ENCODE measurements at regions not wholly inside any gene's neighbourhood (a gene's known extent, or its start where the extent isn't known, plus 50 kb on each side); places are given as distances from the start of the nearest gene placed in this dataset.
A peak's percentile ranks its signal among the peaks of the same experiment; 100 is the strongest.

DNA sequence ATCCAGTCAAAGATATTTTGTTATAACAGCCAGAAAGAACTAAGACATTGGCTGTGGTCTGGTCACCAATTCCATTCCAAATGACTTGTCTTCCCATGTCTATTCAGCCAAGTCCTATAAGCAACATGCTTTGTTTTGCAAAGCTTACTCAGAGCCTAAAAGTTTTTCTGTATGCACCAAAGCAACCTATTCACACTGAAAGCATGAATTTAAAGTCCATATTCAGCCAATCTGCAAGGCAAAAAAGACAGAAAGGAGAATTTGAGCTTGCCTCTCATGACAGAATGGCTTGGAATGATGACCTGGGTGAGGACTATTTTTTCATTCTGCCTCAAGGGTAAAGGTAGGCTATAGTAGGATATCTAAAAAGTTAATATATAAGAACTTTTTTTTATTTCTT lies 323.2 kb upstream of the NOCT start:
- Histone ChIP-seq H3K27ac (ENCODE audit: low read depth, low read length) (no peak overlapping the region), H3K36me3 (ENCODE audit: insufficient read depth, low read length) (no peaks in the 10 kb centered on the region), H3K27me3 (ENCODE audit: insufficient read depth, low read length, poor library complexity, severe bottlenecking) (no peaks in the 10 kb centered on the region), H3K4me3 (ENCODE audit: low read length) (no peak overlapping the region), H3K4me1 (ENCODE audit: insufficient read depth, low read length) (no peaks in the 10 kb centered on the region), H3K9me3 (ENCODE audit: low read length) (no peaks in the 10 kb centered on the region)
- H3K27ac Mint-ChIP-seq, result no peak overlapping the region
- peaks cover 3 to 21% of the 10 kb centered on the region in 2 donors for H3K27me3 Mint-ChIP-seq
- H3K36me3 Mint-ChIP-seq, result no peaks in the 10 kb centered on the region
- H3K9me3 Mint-ChIP-seq, result peaks cover 0 to 3% (median 0%) of the 10 kb centered on the region in 5 donors
- H3K4me1 Mint-ChIP-seq, result no peaks in the 10 kb centered on the region
- ChIA-PET POLR2A (no interaction called here), CTCF (no interaction called here)
- H3K4me3 Mint-ChIP-seq, result no peak overlapping the region
- DNase-seq, result no peak

DNA sequence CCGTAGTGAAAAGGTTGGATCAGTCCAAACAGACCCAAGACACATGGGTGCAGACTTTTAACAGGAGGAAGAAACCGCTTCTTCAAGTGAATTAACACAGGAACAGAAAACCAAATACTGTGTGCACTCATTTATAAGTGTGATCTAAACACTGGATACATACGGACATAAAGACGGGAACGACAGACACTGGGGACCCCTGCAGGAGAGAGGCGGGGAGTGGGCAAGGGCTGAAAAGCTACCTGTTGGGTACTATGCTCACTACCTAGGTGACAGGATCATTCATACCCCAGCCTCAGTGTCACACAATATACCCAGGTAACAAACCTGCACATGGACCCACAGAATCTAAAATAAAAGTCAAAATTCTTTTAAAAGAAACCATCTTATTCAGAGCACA lies 326.0 kb upstream of the NOCT start:
- POLR2A ChIA-PET, result no interaction called here
- peaks cover 0 to 2% (median 0%) of the 10 kb centered on the region in 5 donors for H3K9me3 Mint-ChIP-seq
- H3K9me3 ChIP-seq (ENCODE audit: low read length), result no peaks in the 10 kb centered on the region

DNA sequence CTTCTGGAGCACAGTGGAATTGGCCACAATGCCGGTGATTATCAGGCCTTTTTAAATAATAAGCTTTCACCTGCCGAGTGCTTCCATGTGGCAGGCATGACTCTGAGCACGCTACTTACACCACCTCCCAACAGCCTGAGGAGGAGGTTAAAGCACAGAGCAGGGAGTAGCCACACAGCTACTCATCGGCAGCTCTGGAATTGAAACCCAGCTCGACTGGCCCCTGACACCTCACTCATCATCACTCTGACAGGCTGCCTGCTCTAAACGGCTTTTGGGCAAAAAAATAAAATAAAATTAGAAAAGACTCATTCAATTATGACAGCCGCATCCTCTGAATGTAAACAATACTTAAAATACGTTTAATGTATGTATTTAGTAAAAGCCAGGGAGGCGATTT lies 326.4 kb upstream of the NOCT start:
- DNase-seq, result no peak
- Histone ChIP-seq H3K36me3 (ENCODE audit: insufficient read depth, low read length) (no peaks in the 10 kb centered on the region), H3K4me3 (ENCODE audit: low read length) (no peak overlapping the region), H3K27ac (ENCODE audit: low read depth, low read length) (no peak overlapping the region), H3K4me1 (ENCODE audit: insufficient read depth, low read length) (no peaks in the 10 kb centered on the region), H3K9me3 (ENCODE audit: low read length) (no peaks in the 10 kb centered on the region), H3K27me3 (ENCODE audit: insufficient read depth, low read length, poor library complexity, severe bottlenecking) (no peaks in the 10 kb centered on the region)
- Mint-ChIP-seq H3K4me3 (no peak overlapping the region), H3K27me3 (peaks cover 6 to 8% of the 10 kb centered on the region in 2 donors), H3K4me1 (no peaks in the 10 kb centered on the region), H3K27ac (no peak overlapping the region), H3K9me3 (peaks cover 0 to 2% (median 0%) of the 10 kb centered on the region in 5 donors), H3K36me3 (no peaks in the 10 kb centered on the region)
- ChIA-PET CTCF (no interaction called here), POLR2A (no interaction called here)

More for the DNA sequence above, 326.0 kb upstream of the NOCT start:
- no peak overlapping the region for H3K4me3 ChIP-seq (ENCODE audit: low read length)
- H3K36me3 ChIP-seq (ENCODE audit: insufficient read depth, low read length), result no peaks in the 10 kb centered on the region
- H3K27me3 ChIP-seq (ENCODE audit: insufficient read depth, low read length, poor library complexity, severe bottlenecking), result no peaks in the 10 kb centered on the region
- Mint-ChIP-seq H3K36me3 (no peaks in the 10 kb centered on the region), H3K4me3 (no peak overlapping the region), H3K27ac (peak overlapping the region in 1 of 8 donors; percentile 61), H3K4me1 (no peaks in the 10 kb centered on the region), H3K27me3 (peaks cover 6 to 8% of the 10 kb centered on the region in 2 donors)
- DNase-seq, result no peak
- H3K27ac ChIP-seq (ENCODE audit: low read depth, low read length), result no peak overlapping the region
- CTCF ChIA-PET, result interaction anchor here (0.5 kb wide), 1 partner anchor 88 kb away, joined by 3 read pairs; no protein-coding TSS in a partner anchor
- no peaks in the 10 kb centered on the region for H3K4me1 ChIP-seq (ENCODE audit: insufficient read depth, low read length)

DNA sequence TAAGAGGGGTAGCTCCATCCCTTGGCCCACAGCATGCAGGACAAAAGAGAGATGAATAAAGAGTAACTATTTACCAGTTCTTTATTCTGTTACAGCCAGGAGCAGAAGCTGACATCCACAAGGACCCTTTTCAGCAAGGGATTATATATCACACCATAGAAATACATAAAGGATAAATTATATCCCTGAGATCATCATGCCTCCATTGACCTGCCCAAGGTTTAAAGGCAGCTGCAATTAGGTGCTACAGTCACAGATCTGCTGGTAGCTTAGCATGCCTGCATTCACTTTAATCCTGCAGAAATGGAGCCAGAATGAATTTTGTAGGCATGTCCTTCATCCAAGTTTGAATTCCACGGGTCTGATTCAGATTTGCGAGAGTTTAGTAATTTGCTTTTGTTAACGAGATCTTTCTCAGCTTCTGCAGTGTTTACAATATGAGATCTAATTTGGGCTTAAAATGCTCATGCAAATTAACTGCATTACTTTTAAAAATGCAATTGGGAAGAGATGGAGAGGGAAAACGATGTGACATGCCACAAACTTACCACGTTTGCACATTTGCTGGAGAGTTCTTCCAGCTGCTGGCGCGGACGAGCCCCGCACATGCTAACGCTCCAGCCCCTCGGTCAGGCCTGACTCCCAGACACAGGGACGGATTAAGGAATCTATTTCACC lies 327.0 kb upstream of the NOCT start:
- Histone ChIP-seq H3K36me3 (ENCODE audit: insufficient read depth, low read length) (no peaks in the 10 kb centered on the region), H3K4me3 (ENCODE audit: low read length) (no peak overlapping the region), H3K4me1 (ENCODE audit: insufficient read depth, low read length) (no peaks in the 10 kb centered on the region), H3K27me3 (ENCODE audit: insufficient read depth, low read length, poor library complexity, severe bottlenecking) (no peaks in the 10 kb centered on the region), H3K27ac (ENCODE audit: low read depth, low read length) (no peak overlapping the region), H3K9me3 (ENCODE audit: low read length) (no peaks in the 10 kb centered on the region)
- Mint-ChIP-seq H3K4me1 (no peaks in the 10 kb centered on the region), H3K4me3 (no peak overlapping the region), H3K9me3 (peaks cover 0 to 2% (median 0%) of the 10 kb centered on the region in 5 donors), H3K27ac (no peak overlapping the region), H3K36me3 (no peaks in the 10 kb centered on the region), H3K27me3 (peaks cover 6 to 8% of the 10 kb centered on the region in 2 donors)
- DNase-seq, result no peak
- ChIA-PET POLR2A (no interaction called here), CTCF (no interaction called here)

DNA sequence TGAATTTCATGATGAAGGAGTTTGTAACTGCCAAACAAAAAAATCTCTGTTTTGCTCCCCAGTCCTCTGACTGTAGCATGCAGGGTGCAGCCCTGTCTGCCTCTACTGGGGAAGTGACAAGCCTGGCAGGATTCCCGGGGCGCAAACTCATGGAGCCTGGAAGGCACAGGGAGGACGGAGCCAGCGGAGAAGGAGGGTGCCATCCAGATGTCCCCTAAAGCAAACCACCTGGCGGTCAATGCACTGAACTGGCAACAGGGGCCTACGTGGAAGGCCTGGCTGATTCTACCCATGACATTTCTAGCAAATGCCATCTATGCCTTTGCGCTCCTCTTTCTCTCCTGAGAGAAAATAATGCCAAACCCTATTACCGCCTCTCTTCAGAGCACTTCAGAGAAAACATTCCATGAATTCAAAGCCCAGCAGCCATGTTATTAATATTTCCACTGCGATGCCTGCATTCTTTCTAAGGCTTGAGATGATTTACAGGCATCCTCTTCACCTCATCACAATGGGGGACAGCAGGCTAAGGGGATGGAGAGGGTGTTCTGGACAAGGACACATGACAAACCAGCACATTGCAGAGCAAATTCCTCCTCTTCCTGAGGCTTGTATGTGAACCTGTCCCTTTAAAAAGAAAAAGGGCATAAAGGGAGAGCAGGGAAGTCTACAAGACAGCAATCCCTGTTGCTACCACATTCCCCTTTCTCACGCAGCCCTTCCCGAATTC lies 329.3 kb upstream of the NOCT start:
- no peaks in the 10 kb centered on the region for H3K36me3 Mint-ChIP-seq
- no peaks in the 10 kb centered on the region for H3K9me3 Mint-ChIP-seq
- peak overlapping the region in 1 of 8 donors; percentile 31 for H3K27ac Mint-ChIP-seq
- Histone ChIP-seq H3K4me3 (ENCODE audit: low read length) (no peak overlapping the region), H3K36me3 (ENCODE audit: insufficient read depth, low read length) (no peaks in the 10 kb centered on the region), H3K27ac (ENCODE audit: low read depth, low read length) (no peak overlapping the region), H3K27me3 (ENCODE audit: insufficient read depth, low read length, poor library complexity, severe bottlenecking) (no peaks in the 10 kb centered on the region), H3K9me3 (ENCODE audit: low read length) (no peaks in the 10 kb centered on the region), H3K4me1 (ENCODE audit: insufficient read depth, low read length) (no peaks in the 10 kb centered on the region)
- CTCF ChIA-PET, result no interaction called here
- H3K4me1 Mint-ChIP-seq, result no peaks in the 10 kb centered on the region
- DNase-seq, result no peak
- no peak overlapping the region for H3K4me3 Mint-ChIP-seq
- POLR2A ChIA-PET, result no interaction called here
- peaks cover 6 to 20% of the 10 kb centered on the region in 2 donors for H3K27me3 Mint-ChIP-seq

DNA sequence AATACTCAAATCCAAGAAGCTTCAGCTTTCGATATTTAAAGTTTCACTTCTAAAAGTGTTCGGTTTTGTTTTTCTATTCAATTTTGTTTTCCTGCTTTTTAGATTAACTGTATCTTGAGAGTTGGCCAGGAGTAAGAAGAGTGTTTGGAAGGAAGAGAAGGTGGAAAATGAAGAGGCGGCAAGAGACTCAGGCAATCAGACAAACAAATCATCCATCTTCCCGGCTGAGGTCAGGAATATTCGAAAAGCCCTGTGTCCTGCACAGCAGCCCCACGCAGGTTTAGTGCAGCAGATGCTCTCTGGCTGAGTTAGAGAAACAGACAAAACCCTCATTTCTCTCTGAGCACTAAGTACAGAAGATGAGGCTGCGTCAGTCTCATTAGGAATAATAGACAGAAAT lies 330.3 kb upstream of the NOCT start:
- Histone ChIP-seq H3K36me3 (ENCODE audit: insufficient read depth, low read length) (no peaks in the 10 kb centered on the region), H3K27me3 (ENCODE audit: insufficient read depth, low read length, poor library complexity, severe bottlenecking) (no peaks in the 10 kb centered on the region), H3K9me3 (ENCODE audit: low read length) (no peaks in the 10 kb centered on the region), H3K4me3 (ENCODE audit: low read length) (no peak overlapping the region), H3K27ac (ENCODE audit: low read depth, low read length) (no peak overlapping the region), H3K4me1 (ENCODE audit: insufficient read depth, low read length) (no peaks in the 10 kb centered on the region)
- no peak for DNase-seq
- ChIA-PET CTCF (no interaction called here), POLR2A (no interaction called here)
- Mint-ChIP-seq H3K27ac (no peak overlapping the region), H3K4me1 (no peaks in the 10 kb centered on the region), H3K27me3 (peaks cover 6 to 28% of the 10 kb centered on the region in 2 donors), H3K4me3 (no peak overlapping the region), H3K9me3 (no peaks in the 10 kb centered on the region), H3K36me3 (no peaks in the 10 kb centered on the region)

DNA sequence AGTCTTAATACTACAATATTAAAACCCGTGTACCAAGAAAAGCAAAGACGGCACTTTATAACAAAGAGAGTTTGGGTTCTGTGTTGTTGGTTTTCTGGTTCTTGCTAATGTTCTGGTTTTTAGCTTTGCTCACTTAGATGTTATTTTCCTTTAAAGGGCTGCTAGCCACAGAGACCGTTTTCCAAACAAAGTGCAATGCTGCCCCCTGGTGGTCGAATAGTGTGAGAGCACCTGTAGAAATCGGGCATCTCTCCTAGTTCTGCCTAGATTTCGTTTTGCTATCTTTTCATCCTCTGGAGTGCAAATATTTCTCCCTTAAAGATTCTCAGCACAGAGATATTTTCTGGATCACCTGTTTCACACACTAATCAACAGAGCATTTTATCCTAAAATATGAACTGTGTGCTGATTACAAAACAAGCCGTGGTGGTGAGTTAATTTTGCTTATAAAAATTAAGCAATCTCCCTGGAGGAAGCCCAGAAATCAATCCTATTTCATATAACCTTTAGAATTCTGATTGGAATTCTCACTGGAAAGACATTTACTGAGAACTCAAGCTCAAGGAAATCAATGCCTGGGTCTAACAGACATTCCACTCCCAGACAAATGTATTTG lies 334.5 kb upstream of the NOCT start:
- CTCF ChIA-PET, result interaction anchor here (1.7 kb wide), 1 partner anchor 17 kb away, joined by 4 read pairs; no protein-coding TSS in a partner anchor
- no peaks in the 10 kb centered on the region for H3K27me3 ChIP-seq (ENCODE audit: insufficient read depth, low read length, poor library complexity, severe bottlenecking)
- Mint-ChIP-seq H3K36me3 (no peaks in the 10 kb centered on the region), H3K27ac (peak overlapping the region in 1 of 8 donors; percentile 7), H3K9me3 (no peaks in the 10 kb centered on the region), H3K4me3 (no peak overlapping the region), H3K4me1 (no peaks in the 10 kb centered on the region), H3K27me3 (peaks cover 7 to 20% of the 10 kb centered on the region in 2 donors)
- POLR2A ChIA-PET, result no interaction called here
- no peak overlapping the region for H3K4me3 ChIP-seq (ENCODE audit: low read length)
- no peak overlapping the region for H3K27ac ChIP-seq (ENCODE audit: low read depth, low read length)
- peak; percentile 13 to 70 (median 52) for DNase-seq
- no peaks in the 10 kb centered on the region for H3K9me3 ChIP-seq (ENCODE audit: low read length)
- H3K4me1 ChIP-seq (ENCODE audit: insufficient read depth, low read length), result no peaks in the 10 kb centered on the region
- no peaks in the 10 kb centered on the region for H3K36me3 ChIP-seq (ENCODE audit: insufficient read depth, low read length)

DNA sequence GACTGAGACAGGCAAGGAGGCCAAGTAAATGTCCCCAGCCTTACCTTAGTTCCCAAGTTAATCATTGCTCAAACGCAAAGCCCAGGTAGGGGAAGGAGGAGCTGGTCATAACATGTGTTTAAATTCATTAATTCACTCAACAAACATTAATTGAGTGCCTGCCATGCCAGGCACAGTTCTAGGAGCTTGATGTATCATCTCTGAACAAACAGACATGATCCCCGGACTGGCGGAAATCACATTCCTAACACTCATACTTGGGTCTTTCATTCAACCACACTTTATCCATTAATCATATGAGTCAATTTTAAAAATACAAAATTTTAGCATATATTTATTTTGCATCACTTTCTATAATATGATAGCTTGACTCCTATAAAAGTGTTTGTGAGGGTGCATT lies 335.3 kb upstream of the NOCT start:
- ChIA-PET POLR2A (no interaction called here), CTCF (interaction anchor here (1.7 kb wide), 1 partner anchor 16 kb away, joined by 4 read pairs; no protein-coding TSS in a partner anchor)
- Histone ChIP-seq H3K36me3 (ENCODE audit: insufficient read depth, low read length) (no peaks in the 10 kb centered on the region), H3K4me3 (ENCODE audit: low read length) (no peak overlapping the region), H3K9me3 (ENCODE audit: low read length) (no peaks in the 10 kb centered on the region), H3K27ac (ENCODE audit: low read depth, low read length) (no peak overlapping the region), H3K4me1 (ENCODE audit: insufficient read depth, low read length) (no peaks in the 10 kb centered on the region), H3K27me3 (ENCODE audit: insufficient read depth, low read length, poor library complexity, severe bottlenecking) (no peaks in the 10 kb centered on the region)
- Mint-ChIP-seq H3K27ac (no peak overlapping the region), H3K27me3 (peaks cover 5 to 20% of the 10 kb centered on the region in 2 donors), H3K4me1 (no peaks in the 10 kb centered on the region), H3K4me3 (no peak overlapping the region), H3K36me3 (no peaks in the 10 kb centered on the region), H3K9me3 (no peaks in the 10 kb centered on the region)
- no peak for DNase-seq

Measured in CD8-positive, alpha-beta memory T cell (primary cell).